GM18867 (cell line): ENCODE measurements at regions not wholly inside any gene's neighbourhood (a gene's known extent, or its start where the extent isn't known, plus 50 kb on each side); places are given as distances from the start of the nearest gene placed in this dataset.

ENCODE experiments used
- ATAC-seq: cut with Tn5 transposase; IDR thresholded peaks from one replicate; pipeline ENCODE4 v1.9.1; 2021; ENCODE audit warnings: mild to moderate bottlenecking, moderate library complexity; ENCODE audit not compliant: unreplicated experiment

DNA sequence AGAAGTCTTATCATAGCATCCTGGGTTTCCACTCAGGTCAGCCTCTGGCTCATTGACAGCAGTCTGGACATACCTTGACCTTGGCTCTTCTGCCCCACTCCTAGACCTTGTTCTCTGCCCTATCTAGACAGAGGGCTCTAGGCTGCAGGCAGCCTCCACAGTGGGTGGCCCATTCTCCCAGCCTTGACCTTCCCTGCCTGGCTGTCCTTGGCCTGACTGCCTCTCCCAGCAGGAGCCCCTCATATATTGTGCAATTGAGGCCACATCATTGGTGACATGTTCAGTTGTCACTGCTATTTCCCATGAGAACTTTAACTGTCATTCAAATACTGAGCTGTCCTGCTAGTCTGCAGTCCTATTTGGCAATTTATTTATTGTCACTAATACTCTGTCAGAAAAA is 503.4 kb downstream of the PLXNA4 start:
- ATAC-seq, result no peak

DNA sequence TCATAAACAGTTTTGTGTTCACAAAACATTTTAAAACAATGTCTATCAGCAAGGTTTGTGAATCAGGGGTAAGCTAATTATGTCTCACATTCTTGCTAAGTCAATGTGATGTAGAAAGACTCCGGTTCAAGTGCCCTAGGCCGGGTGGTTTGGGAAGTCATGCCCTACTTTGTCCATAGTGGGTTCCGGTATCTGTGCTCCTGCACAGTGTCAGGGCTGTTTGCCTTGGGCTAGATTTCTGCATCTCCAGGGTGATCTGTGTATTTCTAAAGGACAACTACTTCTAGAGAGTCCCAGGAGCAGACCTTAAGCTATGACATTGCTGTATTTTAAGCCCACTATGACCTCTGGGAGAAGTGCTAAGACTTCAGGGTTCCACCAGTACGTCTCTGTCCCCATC is 504.1 kb downstream of the PLXNA4 start:
- no peak for ATAC-seq

DNA sequence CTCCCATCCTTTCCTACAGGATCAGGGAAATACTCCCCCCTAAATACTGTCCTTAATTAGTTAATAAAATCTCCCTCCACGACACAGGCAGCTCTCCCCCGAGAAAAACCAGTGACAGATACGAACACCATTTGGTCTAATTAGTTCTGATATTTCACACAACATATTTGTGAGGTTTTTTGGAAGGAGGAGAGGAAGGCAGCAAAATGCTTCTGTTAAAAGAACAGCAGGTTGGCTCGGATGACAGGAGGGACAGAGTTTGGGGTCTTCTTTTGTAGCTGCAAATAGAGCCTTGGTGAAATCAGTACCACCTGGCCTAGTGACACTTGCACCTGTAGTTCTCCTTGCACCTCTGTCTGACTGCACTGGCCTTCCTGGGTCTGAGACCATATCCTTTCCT is 507.0 kb downstream of the PLXNA4 start:
- no peak for ATAC-seq

DNA sequence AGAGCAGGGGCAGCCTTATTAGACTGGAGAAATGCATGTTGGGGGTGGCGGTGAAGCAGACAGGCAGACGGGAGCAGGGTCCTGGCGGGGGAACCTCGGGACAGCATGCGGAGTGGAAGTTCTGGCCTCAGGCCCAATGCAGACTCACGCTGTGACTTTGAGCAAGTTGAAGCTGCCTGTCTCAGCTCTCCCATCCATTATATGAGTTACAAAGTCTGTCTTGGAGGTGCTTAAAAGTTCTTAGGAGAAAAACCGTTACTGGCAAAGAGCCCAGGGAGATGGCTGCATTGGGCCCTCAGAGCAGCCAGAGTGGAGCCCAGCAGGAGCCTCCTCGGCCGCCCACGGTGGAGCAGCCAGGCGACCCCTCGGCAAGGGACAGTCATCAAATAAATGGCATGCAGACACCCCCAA is 509.5 kb downstream of the PLXNA4 start:
- no peak for ATAC-seq

DNA sequence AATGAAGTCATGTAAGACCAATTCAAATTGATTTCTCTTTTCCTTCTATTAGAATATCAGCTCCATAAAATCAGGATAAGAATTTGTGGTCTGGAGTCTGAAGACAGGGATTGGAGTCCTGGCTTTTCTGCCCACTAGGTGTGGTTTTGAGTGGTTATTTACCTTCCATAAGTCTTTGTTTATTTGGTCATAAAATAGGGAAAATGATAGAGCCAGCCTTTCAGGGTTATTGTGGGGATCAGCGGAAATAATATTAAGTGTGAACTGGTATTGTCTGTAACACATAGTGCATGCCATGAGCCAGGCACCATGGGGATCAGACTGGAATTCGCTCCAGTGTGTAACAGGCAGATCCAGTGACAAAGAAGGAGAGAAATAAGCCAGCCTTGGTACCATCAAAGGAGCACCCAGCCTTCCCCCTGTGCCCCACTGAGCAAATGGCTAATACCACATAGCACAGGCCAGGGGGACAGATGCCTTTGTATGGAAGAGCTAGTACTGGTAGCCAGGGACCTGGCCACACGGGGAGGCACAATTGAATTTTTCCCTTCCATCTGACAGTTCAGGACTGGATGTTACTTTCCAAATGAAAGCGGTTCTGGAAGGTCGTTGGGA is 509.7 kb upstream of the PODXL start:
- no peak for ATAC-seq

DNA sequence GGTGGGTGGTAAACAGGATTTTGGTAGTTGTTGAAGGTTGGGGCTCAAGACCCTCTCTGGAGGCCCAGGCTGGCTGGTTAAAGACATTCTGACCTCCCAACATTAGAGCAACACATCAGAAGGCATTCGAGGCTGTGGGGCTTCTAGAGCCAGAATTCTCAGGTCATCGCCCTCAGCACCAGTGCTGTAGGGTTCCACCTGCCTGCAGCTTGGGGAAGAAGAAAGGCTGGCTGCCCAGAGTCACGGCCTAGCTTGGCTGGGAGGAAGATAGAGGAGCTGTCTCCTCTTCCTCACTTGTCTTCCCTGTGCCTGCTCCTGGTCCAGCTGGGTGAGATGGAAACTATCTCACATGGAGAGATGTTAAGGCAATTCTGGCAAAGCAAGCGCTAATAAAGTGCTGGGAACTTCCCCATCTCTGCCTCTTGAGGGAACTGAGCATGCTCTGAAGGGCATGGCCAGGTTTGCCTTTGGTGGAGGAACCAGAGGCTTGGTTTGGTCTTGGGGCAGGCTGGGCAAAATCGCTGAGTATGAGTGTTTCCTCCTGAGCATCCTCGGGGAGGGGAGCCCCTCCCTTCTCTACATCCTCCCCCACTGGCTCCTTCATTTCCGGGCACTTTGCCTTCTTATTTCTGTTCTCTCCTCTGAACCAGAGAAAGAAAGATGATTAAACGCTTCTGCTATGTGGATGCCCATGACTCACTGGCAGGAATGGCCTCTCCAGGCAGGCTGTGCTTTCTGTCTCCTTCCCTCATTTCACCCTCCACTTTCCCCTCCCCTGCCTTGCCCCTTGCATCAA is 509.0 kb upstream of the PODXL start:
- no peak for ATAC-seq

DNA sequence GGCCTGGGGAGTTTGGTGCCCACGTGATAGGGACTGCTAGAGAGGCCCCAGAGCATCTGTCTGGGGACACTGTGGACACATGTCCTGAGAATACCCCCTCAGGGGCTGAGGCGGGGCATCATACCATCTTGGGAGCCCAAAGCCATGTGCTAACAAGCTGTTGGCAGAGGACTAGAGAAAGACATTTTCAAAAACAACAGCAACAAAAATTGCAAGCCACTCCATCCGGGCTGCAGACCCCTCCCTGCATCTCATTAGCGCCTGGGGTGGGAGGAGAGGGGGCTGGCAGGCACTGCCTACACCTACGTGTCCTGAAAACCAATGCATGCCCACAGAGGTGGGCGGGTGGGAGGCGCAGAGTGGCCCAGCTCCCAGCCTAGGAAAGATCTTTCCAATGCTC is 507.4 kb upstream of the PODXL start:
- ATAC-seq, result no peak

DNA sequence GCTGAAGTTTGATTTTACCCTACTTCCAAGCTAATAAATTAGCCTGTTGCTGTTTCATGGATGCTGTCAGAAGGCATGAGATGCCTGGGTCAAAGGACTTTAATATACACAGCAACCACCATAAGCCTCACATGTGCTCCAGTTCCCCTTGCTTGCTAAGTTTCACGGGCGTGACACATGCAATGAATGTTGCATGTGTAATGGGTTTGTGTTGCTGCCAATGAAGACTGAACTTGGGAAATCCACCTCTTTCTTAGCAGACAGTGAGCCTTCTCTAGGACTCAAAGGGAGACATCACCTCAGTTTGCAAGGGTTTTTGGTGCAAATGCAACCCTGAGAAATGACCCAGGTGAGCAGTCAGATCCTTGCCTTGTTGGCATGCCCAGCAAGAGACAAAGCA is 505.5 kb upstream of the PODXL start:
- ATAC-seq, result no peak

DNA sequence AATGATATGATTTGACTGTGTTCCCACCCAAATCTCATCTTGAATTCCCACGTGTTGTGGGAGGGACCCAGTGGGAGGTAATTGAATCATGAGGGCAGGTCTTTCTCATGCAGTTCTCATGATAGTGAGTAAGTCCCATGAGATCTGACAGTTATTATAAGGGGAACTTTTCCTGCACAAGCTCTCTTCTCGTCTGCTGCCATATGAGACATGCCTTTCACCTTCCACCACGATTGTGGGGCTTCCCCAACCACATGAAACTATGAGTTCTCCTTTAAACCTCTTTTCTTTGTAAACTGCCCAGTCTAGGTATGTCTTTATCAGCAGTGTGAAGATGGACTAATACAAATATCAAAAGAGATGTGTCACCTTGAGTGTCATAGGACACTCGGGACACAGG is 502.7 kb upstream of the PODXL start:
- ATAC-seq, result no peak

DNA sequence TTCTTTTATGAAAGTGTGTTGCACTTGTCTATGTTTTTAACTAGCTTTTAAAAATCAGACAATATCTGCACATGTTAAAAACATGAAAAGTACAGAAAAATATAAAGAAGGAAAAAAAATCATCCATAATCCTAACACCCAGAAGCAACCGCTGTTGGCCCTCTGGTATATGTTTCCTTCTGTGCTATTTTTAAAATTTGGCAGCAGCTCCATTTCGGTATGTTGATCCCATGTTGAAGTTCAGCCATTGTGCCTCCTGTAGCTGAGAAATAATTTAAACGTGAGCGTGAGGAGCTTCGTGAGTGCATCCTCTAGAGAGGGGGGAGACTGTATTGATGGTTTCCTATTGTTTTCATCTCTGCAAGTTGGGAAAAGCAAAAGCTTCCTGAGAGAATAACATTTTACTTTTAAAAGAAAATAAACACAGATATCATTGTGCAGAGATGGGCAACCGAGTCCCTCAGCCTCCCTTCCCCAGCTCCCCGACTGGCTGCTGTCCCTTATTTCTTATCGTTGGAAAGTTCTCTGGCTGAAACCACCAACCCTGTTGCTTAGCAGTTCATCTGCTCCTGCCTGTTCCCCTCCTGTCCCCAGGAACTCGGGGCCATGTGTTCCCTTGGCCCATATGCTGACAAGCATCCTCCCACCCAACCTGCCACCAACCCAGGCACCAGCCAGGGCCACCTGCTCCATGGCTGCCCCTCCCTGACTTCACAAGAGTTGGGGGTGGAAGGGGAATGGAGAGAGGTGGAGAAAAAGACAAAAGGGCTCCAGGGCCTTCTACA is 499.1 kb upstream of the PODXL start:
- no peak for ATAC-seq

DNA sequence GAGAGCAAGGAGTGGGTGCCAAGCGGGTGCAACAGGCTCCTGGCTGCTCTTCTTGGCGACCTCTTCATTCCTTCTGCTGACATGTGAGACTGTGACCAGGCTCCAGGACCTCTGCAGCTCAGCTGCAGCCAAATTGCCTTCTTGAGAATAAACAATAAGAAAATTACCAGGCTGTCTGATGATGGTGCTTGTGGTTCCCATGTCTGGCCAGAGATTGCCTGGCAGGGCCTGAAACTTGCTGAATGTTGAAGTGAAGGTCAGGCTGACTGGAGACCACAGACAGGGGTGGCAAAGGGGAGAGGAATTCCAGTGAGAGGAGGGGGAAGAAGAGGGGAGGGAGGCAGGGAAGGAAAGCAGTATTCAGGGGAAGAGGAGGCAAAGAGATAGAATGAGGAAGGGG is 497.4 kb upstream of the PODXL start:
- ATAC-seq, result no peak

DNA sequence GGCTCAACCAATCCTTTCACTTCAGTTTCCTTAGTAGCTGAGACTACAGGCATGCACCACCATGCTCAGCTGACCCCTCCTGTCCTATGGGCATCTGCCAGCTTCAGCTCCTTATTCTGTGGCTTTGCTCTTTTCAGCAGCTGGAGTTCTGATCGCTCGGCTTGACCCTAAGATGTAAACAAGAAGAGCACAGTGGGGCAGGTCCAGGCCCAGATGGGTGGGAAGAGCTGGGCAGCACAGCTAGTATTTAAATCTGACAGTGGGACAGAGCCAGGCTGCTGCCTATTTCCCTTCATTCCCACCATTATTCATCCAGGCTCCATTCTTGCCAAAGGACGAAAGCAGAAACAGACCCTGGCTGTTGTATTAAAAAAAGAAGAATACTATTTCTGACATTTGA is 494.9 kb upstream of the PODXL start:
- no peak for ATAC-seq

DNA sequence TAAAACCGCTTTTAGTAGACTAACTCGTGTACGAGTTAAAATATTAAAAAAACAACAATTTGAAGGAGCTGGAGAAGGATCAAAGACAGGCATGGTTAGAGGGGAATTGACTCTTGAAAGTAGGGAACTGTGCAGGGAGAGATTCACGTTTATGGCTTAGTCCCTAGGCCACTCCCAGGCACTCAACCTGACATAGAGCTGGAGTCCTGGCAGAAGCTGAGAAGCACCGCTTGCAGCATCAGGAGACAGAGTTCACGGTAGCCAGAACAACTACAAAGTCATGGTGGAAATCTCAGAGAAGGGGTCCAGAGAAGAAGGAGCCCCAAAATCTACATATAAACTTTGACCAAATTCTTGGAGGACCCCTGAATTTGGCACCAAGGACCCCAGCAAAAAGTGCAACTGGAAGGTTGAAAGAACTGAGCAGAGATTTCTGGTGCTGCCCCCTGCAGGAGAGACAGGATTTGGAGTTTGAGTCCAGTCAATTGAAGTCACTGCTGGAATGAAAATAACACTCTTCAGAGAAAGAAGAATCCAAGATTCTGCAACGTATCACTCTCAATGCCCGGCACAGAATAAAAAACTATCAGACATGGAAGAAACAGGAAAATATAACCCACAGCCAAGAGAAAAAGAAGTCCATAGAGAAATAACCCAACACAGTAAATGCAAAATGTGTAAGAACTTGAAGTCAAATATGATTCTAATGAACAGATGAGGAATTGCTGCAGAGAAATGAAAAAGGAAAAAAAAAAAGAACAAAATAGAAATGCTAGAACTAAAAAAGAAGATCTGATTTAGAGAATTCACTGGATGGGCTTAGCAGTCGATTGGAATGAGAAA is 493.3 kb upstream of the PODXL start:
- no peak for ATAC-seq

DNA sequence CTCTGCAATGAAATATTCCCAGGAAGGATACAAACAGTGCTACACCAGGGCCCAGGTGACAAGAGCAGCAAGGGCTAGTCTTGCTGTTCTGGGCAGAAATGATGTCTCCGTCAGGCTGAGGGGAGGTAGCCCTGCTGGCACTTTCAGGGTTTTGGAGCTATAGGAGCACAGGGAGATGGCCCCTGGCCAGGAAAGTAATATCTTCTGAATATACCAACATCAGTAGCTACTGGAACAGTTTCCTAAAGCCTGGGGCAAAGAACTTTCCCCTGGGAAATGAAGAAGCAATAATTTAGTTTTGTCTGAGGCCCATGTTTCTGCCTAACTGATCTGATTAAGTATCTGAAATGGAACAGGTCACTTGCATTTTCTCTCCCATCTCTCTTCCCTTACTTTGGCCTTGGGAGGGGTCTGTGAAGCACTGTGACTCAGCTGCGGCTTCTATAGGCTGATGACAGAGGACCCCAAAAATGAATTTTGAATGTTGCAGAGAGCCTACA is 489.1 kb upstream of the PODXL start:
- no peak for ATAC-seq

DNA sequence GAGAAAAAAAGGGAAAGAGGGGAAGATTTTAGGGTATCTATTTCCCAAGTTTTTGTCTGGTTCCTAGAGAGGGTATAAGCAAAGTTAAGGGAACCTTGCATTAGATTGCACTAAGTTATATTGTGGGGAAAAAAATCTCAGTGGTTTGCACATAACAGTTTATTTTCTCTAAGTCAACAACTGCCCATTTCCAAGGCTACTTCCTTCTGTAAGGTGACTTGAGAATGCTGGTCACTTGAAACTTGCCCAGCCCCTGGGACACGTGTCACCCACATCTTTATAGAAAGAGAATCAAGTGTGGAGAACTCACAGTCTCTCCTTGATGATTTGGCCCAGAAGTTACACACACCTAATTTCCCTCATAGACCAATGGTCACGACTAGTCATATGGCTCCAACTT is 488.6 kb upstream of the PODXL start:
- no peak for ATAC-seq

DNA sequence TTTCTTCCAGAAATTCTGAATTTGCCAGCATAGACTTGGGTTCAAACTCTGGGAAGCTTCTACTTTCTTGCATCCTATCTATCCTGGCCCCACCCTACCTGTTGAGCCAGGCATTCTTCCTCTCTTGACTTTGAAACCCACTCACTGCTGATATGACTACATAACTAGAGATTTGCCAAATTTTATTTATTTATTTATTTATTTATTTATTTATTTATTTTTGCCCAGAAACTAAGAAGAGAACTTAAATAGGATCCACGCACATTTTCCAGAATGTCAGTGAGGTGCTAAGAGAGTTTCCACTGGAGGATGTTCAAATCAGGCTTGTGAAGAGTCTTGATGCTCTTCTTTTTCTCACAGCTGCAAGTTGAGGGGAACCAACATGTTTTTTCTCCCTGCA is 487.8 kb upstream of the PODXL start:
- no peak for ATAC-seq

DNA sequence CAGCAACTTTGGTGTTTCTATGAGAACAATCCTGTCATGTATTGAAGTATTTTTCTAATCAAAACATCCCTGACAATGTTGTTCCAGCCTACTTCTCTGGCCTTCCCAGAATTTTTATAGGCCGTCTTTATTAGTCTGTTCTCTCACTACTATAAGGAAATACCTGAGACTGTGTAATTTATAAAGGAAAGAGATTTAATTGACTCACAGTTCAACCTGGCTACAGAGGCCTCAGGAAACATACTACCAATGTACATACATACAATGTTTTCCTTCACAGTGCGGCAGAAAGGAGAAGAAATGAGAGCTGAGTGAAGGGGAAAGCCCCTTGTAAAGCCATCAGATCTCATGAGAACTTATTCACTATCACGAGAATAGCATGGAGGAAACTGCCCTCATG is 484.7 kb upstream of the PODXL start:
- no peak for ATAC-seq

DNA sequence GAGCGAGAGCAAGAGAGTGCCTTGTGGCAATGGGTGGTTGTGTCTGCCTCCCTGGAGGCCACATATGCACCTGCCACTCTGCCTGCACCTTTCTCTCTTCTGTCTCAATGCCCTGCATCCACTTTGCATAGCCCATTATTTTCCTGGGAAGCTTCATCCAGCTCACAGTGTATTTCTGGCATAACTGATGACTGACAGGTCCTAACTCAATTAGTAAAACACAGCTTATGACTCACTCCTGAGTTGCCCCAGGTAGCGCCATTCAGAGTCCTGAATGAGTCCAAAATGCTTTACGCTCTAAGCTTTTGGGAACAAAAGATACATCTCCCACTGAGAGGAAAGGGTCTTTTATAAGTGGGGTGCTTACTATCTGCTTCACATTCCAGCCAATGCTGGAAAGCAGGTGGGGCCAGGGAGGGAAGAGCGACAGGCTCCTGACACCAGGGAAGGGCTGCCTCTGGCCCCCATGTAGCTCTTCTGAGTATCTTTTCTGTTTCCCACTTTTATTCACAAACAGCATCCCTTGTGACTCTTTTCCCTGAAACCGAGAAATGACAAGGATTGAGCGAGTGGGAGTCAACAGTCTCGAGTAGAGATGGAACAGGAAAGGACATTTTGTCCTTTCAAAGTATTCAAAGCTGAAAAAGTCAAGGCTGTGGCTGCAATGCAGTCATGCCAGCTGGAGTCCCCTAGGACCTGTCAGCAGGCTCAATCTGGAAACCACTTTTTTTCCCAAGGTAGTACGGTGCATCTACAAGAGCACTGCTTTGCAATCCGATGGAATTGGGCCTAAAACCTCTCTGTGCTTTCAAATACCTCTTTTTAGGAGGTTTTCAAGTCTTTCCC is 479.3 kb upstream of the PODXL start:
- no peak for ATAC-seq

DNA sequence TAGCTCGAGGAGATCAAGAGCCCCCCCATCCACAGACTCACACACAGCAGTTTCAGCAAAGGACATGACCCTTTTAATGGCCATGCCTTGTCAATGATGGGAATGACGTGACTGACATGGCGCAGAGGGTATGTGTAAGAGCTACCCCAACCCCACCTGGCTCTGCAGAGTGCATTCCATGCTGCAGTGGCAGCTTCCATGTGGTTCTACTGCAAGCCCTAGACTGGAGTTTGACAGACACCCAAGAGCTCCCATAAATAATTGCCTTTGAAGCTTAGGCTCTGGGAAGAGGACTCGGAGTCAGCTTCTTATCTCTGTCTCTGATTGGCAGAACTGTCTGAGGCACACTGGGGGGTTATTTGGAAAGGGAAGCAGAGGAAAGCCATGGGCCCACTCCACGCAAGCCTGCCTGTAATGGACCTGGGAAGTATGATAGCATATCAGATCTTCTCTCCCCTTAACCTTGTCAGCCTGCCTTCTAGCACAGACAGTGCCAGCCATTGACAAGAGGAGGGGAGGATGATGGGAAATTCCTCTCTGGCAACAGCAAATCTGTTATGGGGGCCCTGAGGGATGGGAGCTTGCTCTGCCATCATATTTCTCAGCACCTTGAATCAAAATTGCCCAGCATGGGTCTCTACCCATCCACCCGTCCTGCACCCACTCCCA is 478.5 kb upstream of the PODXL start:
- ATAC-seq, result no peak

DNA sequence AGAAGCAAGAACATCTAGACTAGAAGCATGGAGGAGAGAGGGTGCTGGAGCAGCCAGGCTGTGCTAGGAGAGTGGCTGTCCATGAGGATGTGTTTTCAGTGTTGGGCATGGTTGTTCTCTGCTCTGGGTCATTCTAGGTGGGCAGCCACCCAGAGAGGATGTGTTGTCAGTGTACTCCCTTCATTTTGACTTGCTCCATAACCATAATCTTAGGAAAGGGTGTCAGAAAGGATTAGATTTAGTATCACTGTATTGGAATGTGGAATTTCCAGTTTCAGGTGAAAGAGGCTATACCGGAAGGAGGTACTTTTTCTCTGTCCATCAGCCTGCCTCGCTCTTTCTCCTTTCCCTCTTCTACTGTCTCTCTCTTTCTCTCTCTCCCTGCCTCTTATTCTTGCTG is 474.5 kb upstream of the PODXL start:
- no peak for ATAC-seq
